GM12865 (cell line): ENCODE measurements at regions not wholly inside any gene's neighbourhood (a gene's known extent, or its start where the extent isn't known, plus 50 kb on each side); places are given as distances from the start of the nearest gene placed in this dataset.

Source experiments
- DNase-seq: peaks from one replicate; pipeline ENCODE4 v3.0.0; 2010; ENCODE audit warnings: low read depth
- H3K4me3 ChIP-seq: 2 replicates; pipeline ENCODE4 v1.5.1; 2011; ENCODE audit warnings: mild to moderate bottlenecking, low read depth, low read length, control low read depth
- TF ChIP-seq, protein P1 (sequence below): IDR thresholded peaks from 2 replicates; pipeline ENCODE4 v1.5.1; 2011; ENCODE audit warnings: low read length, control low read depth, low read depth, inconsistent platforms; ENCODE audit not compliant: insufficient read depth; ENCODE audit errors: missing control alignments

- TF ChIP-seq, protein P1, sequence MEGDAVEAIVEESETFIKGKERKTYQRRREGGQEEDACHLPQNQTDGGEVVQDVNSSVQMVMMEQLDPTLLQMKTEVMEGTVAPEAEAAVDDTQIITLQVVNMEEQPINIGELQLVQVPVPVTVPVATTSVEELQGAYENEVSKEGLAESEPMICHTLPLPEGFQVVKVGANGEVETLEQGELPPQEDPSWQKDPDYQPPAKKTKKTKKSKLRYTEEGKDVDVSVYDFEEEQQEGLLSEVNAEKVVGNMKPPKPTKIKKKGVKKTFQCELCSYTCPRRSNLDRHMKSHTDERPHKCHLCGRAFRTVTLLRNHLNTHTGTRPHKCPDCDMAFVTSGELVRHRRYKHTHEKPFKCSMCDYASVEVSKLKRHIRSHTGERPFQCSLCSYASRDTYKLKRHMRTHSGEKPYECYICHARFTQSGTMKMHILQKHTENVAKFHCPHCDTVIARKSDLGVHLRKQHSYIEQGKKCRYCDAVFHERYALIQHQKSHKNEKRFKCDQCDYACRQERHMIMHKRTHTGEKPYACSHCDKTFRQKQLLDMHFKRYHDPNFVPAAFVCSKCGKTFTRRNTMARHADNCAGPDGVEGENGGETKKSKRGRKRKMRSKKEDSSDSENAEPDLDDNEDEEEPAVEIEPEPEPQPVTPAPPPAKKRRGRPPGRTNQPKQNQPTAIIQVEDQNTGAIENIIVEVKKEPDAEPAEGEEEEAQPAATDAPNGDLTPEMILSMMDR: no peak
- DNase-seq: no peak
- no peak overlapping the region for H3K4me3 ChIP-seq
These were observed 84.8 kb upstream of the ARRDC4 start for GRCh38 chr15:97875513-97876280.

DNA sequence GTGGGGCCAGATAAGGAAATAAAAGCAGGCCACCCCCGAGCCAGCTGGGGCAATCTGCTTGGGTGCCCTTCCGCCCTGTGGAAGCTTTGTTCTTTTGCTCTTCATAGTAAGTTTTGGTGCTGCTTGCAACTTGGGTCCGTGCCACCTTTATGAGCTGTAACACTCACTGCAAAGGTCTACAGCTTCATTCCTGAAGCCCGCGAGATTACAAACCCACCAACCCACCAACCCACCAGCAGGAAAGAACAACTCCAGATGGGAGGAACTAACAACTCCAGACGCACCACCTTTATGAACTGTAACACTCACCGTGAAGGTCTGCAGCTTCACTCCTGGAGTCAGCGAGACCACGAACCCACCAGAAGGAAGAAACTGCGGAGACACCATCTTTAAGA is 84.2 kb upstream of the ARRDC4 start:
- H3K4me3 ChIP-seq: no peak overlapping the region
- TF ChIP-seq, protein P1: no peak
- DNase-seq: no peak

DNA sequence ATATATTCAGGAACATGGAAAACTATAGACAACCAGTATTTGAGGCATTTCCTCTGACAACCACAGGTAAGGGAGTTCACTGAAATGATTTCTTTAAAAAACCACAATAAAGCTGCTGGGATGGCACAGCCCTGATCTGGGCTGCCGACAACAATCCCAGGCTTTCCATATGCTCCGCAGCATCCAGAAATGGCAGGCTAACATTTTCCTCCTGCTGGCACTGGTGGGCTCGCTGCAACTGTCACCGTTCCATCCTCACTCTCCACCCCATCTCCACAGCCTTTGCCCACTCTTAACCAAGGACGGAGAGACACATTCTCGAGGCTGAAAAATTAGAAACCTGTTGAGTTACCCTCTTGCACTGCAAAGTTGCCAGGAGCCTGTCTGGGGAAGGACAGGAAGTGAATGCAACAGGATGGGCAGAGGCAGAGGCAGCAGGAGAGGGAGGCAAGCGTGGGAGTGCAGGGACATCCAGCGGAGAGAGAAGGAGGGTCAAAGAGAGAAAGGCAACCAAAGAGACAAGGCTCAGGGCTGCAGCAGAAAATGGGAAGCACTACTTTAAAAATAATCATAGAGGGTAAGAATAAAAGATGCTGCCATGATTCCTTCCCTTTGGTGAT is 79.0 kb upstream of the ARRDC4 start:
- H3K4me3 ChIP-seq: no peak overlapping the region
- no peak for DNase-seq
- TF ChIP-seq, protein P1: no peak

DNA sequence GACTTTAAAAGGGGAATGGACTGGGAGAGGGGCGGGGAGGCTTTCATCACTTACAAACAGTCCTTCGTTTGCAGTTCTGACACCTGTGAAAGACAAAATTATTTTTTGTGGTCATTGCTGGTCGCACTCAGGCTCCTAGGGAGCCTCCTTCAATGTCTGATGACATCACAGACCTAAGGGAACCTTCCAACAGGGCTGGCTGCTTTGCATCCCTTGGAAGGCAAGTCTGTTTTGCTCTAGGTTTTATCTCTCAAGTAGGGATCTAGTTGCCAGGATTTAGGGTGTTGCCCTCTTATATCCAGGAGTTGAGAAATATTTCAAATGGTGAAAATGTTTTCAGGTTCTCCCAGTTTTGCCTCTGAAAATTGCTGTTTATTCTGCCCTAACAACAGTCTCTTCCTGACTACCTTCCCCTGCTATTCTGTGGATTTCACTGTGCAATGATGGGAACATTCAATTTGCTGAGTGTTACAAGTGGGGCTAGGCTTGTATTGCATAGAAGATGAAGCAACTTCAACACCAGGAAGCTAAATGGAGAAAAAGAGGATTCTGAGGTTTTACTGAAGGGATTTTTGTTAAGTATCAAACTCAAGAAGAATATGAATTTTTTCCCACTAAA is 75.9 kb upstream of the ARRDC4 start:
- TF ChIP-seq, protein P1: no peak
- H3K4me3 ChIP-seq: no peak overlapping the region
- no peak for DNase-seq

DNA sequence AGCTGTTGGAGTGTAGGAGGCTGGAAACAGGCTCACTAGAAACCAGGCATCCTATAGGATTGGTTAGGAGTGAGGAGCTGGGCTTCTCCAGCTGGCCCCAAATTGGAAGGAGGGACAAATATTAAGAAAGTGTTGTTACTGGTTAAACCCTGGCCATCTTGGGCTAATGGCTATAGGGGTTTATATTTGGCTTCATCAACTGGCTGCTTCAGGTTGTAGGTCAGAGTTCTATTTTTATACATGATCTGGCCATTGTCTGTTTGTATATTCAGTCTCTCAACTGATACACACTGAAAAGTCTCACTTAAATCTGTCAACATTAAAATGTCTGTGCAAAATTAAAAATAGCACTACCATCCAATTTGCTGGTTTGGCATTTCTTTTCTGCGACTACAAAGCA is 70.2 kb upstream of the ARRDC4 start:
- DNase-seq: no peak
- no peak overlapping the region for H3K4me3 ChIP-seq
- TF ChIP-seq, protein P1: no peak

DNA sequence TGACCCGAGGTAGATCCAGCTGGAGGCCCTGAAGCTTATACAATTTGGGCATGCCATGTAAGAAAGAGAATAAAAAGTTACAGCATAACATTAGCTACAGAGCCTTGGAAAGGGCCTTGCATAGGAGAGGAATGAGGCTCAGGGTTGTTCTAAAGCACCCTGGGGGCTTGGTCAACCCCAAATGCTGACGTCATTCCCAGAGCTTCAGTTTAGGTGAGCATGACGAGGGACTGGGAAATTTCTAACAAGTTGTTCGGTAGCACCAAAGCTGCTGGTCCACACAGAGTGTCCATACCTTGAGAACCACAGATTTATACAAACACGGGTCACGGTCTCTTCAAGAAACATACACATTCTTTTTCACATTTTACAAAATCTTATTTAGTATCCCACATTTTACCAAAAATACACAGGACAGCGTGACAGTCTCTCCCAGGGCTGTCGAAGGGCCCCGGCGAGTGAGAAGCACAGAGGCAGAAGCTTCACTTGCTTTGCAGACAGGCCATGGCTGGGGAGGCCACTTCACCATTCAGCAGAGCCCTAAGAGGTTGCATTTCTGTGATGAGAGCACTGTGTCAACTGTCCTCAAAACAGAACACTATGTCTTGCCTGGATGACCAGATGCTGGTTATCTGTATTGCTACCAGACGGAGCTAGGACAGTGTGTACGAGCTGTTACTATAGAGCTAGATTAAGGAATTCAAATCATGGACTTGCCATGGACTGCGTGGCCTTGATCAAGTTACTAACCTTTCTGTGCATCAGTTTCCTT is 68.2 kb upstream of the ARRDC4 start:
- TF ChIP-seq, protein P1: no peak
- no peak overlapping the region for H3K4me3 ChIP-seq
- DNase-seq: no peak
